ENCODE measurements at regions not wholly inside any gene's neighbourhood (a gene's known extent, or its start where the extent isn't known, plus 50 kb on each side); places are given as distances from the start of the nearest gene placed in this dataset.
"Not testable (repeated sequence)": the region's sequence is repeated elsewhere in the genome, so short reads cannot be mapped to it uniquely, and the experiment has no call there.

DNA sequence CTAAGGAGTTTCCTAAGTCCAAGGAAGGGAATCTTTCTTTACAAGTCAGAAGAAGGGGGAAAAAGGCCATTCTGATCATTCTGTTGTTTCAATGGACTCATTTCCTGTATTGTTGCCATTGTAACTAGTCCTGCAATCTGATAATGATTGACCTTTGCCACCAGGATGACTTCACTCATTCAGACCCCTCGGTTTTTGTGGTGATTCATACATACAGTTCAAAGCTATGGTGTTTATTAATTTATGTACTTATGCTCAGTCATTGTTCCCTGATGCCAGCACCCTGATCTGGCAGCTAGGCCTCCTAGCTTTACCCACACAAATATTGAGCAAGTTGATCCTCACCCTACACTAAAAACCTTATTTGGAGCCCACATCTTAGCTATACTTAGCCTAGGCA, 57.6 kb upstream of the ZNF519 start:
- Mint-ChIP-seq H3K4me1 (ENCODE audit: low read depth) (no peaks in the 10 kb centered on the region), H3K27me3 (no peaks in the 10 kb centered on the region), H3K4me3 (no peak overlapping the region), H3K27ac (no peak overlapping the region), H3K36me3 (ENCODE audit: low read depth) (no peaks in the 10 kb centered on the region), H3K9me3 (no peaks in the 10 kb centered on the region)
- intact Hi-C loops (cut with micrococcal nuclease): no loop called here

DNA sequence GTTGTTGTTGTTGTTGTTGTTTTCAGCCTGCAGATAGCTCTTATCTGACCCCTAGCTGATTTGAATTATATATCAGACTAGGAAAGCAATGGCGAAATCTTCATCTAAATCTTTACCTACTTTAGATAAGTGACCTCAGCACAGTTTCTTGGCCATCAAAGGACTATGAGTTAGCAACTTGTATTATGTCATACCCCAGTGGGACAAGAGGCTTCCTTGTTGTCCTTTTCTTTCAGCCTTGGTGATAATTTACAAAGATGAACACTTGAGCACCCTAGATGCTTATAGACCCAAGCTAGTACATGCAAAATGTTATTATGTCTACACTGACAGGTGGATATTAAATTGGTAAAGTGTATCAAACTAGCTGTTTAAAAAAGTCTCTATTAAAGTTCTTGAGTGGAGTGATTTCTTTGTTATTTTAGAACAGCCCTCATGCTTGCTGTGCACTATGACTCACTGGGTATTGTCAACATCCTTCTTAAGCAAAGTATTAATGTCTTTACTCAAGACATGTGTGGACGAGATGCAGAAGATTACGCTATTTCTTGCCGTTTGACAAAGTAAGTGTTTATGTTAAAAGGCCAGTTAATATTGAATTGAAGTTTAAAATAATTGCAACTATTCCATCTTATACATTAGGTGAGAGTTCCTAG, 56.6 kb upstream of the ZNF519 start:
- H3K4me1 Mint-ChIP-seq (ENCODE audit: low read depth); H3K27me3 Mint-ChIP-seq; H3K36me3 Mint-ChIP-seq (ENCODE audit: low read depth); intact Hi-C loops (cut with micrococcal nuclease); H3K4me3 Mint-ChIP-seq; H3K27ac Mint-ChIP-seq; H3K9me3 Mint-ChIP-seq: not testable (repeated sequence)

All from dendritic cell treated with granulocyte-macrophage colony-stimulating factor and Interleukin-4, amounts not matched to agents 40 ng/mL and 50 ng/mL, for 4 days (primary cell).